Left lobe of liver (tissue), 2 donors: ENCODE measurements at regions not wholly inside any gene's neighbourhood (a gene's known extent, or its start where the extent isn't known, plus 50 kb on each side); places are given as distances from the start of the nearest gene placed in this dataset.

Source experiments
- ATAC-seq: fragments of 200-7000 bp; cut with Tn5 transposase; one replicate; pipeline ENCODE4 v1.9.1; 2020; ENCODE audit warnings: mild to moderate bottlenecking, moderate library complexity
- DNase-seq: peaks from one replicate; pipeline ENCODE4 v3.0.0-alpha.2; 2020; ENCODE audit warnings: low spot score
- donor health status: DM: no; HTN: no; CAD: no; lungs with moderate emphysema.
- donor health status: DM: no; HTN: yes; CAD: no.

DNA sequence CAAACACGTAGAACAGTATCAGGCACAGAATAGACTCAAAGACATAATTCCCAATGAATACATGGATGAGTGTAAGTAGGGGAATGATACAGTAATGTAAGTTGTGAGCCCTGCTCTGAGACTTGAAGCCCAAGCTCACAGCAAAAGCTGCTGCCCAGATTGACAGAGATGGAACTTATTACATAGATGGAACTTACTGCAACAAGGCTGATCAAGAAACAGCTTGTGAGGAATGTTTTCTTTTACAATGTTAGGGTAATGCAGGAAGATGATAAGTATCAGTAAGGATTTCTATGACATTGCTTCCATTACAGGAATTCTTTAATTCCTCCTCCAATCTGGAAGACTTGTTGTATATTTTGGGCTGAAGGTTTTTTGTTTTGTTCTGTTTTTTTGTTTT, 278.4 kb downstream of the IL15 start:
- no peak for ATAC-seq
- no peak for DNase-seq

GRCh38 chr4:141919649-141920048, 283.3 kb downstream of the IL15 start:
- DNase-seq = no peak
- ATAC-seq = no peak

- no peak for DNase-seq
- no peak for ATAC-seq
These were observed 284.9 kb downstream of the IL15 start for GRCh38 chr4:141921293-141921692.

DNA sequence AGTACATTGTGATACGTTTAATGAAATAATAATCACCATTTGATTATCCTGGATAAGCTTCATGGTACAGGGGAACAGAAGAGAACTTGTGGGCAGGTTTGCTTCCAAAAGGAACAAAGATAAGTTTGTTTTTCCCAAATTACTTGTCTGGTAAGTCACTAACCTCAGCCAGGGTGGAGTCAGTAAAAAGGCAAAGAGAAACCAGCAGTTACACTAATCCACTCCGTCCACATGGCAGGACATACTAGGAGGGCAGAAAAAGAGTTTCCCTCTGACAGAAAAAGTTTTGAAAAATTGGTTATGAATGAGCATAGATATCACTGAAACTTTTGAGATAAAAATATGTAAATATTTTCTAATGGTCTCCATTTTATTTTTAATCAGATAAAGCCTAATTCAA, 285.9 kb downstream of the IL15 start:
- ATAC-seq (no peak), DNase-seq (no peak)

DNA sequence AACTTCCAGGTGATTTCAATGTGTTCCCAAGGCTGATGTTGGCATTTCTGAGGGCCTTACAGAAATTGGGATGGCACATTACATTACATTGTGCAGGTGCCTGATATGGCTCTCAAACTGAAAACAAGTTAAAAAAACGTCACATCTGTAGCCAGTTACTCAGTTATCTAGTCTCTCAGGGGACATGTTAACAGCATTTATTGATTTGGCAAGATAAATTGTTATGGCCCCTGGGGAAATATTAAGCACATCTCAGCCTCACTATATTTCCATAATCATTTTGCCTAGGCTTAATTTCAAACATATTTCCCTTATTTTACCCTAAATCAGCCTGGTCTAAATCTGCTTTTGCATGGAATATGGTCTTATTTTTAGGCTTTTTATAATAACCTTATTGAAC, 290.0 kb downstream of the IL15 start:
- ATAC-seq (no peak), DNase-seq (no peak)

DNA sequence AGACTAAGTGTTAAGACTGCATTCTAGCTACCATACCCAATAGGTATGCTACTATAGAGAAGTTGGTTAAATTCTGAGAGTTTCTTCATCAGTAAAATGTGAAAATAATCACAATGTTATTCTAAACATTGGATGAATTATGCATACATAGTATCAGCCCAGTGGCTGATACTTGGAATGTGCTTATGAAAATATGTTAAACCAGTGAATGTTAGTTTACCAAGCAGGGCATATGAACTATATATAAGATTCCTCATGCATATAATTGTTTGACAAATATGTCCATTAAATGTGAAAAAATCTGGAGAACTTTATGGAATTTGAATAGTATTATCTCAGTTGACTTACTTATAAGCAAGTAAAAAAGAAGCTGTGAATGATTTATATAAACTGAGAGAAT, 296.1 kb downstream of the IL15 start:
- ATAC-seq = no peak

DNA sequence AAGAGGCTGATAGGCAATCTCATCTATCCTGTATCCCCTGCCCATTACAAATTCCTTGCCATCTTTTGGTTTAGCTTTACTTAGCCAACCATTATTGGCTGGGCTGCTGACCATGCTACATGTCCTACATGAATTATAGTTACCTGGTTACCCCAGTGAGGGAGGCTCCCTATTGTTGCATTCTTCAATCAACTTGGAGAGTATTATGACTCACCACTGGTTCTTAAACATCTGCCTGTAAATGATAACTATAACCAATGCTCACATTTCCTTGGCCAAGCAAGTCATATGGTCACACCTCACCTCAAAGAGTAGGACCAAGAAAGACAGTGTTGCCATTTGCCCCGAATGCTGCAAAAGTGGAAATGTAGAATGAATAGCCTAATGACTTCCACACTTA, 297.6 kb downstream of the IL15 start:
- ATAC-seq = no peak
- DNase-seq = no peak

More for the DNA sequence above, 296.1 kb downstream of the IL15 start:
- no peak for DNase-seq

DNA sequence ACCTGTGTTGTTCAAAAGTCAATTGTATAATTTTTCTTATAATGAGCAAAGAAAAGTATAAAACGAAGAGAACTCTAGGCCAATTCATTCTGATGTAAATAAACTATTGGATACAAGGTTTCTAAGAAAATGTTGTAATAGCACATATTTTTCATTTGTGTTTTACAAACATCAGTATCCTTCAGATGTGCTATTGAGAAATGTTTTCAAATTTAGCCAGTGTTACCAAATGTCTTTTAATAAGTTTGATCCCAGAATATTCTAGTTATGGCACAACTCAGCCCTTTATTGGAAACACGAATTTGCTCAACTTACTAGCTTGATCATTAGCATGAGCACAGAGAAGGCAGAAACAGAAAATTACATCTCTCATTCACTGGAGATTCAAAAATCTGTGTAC, 319.3 kb downstream of the IL15 start:
- DNase-seq = no peak
- no peak for ATAC-seq

GRCh38 chr4:141957416-141957815, 321.0 kb downstream of the IL15 start:
- ATAC-seq (no peak), DNase-seq (no peak)

- ATAC-seq (no peak), DNase-seq (no peak)
These were observed 326.1 kb downstream of the IL15 start for GRCh38 chr4:141962486-141962885.

DNA sequence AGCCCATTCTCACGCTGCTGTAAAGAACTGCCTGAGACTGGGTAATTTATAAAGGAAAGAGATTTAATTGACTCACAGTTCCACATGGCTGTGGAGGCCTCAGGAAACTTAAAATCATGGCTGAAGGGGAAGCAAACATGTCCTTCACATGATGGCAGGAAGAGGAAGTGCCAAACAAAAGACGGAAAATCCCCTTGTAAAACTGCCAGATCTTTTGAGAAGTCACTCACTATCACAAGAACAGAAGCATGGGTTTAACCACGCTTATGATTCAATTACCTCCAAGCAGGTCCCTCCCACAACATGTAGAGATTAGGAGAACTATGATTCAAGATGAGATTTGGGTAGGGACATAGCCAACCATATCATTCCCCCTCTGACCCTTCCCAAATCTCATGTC, 335.5 kb downstream of the IL15 start:
- DNase-seq (no peak), ATAC-seq (no peak)

DNA sequence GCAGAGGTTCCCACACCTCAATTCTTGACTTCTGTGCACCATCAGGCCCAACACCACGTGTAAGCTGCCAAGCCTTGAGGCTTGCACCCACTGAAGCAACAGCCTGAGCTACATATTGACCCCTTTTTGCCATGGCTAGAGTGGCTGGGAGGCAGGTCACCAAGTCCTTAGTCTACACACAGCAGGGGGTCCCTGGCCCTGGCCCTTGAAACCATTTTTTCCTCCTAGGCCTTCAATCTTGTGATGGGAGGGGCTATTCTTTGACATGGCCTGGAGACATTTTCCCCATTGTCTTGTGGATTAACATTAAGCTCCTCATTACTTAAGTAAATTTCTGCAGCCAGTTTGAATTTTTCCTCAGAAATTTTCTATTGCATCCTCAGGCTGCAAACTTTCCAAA, 336.6 kb downstream of the IL15 start:
- DNase-seq = no peak
- ATAC-seq = no peak
